SU-DHL-6 (cell line): ENCODE measurements at regions not wholly inside any gene's neighbourhood (a gene's known extent, or its start where the extent isn't known, plus 50 kb on each side); places are given as distances from the start of the nearest gene placed in this dataset.

ENCODE experiments used
- H2AFZ ChIP-seq: fragments of 200-600 bp; sonication (generic); 2 replicates; pipeline ENCODE4 v1.6.1; 2014; ENCODE audit warnings: low read depth, mild to moderate bottlenecking, moderate library complexity, mixed read lengths, antibody characterized with exemption, low read length; ENCODE audit not compliant: severe bottlenecking
- H3F3A ChIP-seq: fragments of 200-600 bp; shearing (Covaris generic); 2 replicates; pipeline ENCODE4 v1.6.0; 2016; ENCODE audit warnings: antibody characterized with exemption, mild to moderate bottlenecking; ENCODE audit not compliant: insufficient read depth
- H3K27ac ChIP-seq: fragments of 200-600 bp; sonication (generic); 2 replicates; pipeline ENCODE4 v1.5.1; 2016; ENCODE audit warnings: low read depth, mild to moderate bottlenecking, low read length, moderate library complexity, mixed read lengths
- H3K27me3 ChIP-seq: fragments of 200-600 bp; sonication (generic), shearing (Covaris generic); 2 replicates; pipeline ENCODE4 v1.6.0; 2014; ENCODE audit warnings: mild to moderate bottlenecking, low read length
- H3K36me3 ChIP-seq: fragments of 200-600 bp; sonication (generic); 2 replicates; pipeline ENCODE4 v1.6.1; 2014; ENCODE audit warnings: mild to moderate bottlenecking, low read length, mixed read lengths
- H3K4me2 ChIP-seq: fragments of 300-600, 200-600 bp; shearing (Covaris generic), sonication (generic); 2 replicates; pipeline ENCODE4 v1.6.0; 2014; ENCODE audit warnings: low read length, low read depth, mild to moderate bottlenecking; ENCODE audit not compliant: poor library complexity, severe bottlenecking
- H3K4me3 ChIP-seq: fragments of 200-600 bp; sonication (generic); 2 replicates; pipeline ENCODE4 v1.5.1; 2014; ENCODE audit warnings: antibody characterized with exemption, low read length, mild to moderate bottlenecking, mixed read lengths; ENCODE audit not compliant: insufficient read depth, poor library complexity, severe bottlenecking
- H3K79me2 ChIP-seq: fragments of 200-600 bp; sonication (generic); 2 replicates; pipeline ENCODE4 v1.6.1; 2014; ENCODE audit warnings: mild to moderate bottlenecking, low read length, moderate library complexity; ENCODE audit not compliant: insufficient read depth
- H3K9ac ChIP-seq: fragments of 200-600 bp; sonication (generic); 2 replicates; pipeline ENCODE4 v1.7.0; 2014; ENCODE audit warnings: mild to moderate bottlenecking, low read length
- H3K9me2 ChIP-seq: fragments of 200-600 bp; sonication (generic); replicated peaks from 2 replicates; pipeline ENCODE4 v1.6.1; 2014; ENCODE audit warnings: low read length; ENCODE audit not compliant: insufficient read depth
- H3K9me3 ChIP-seq: fragments of 200-600 bp; sonication (generic); 2 replicates; pipeline ENCODE4 v1.6.1; 2014; ENCODE audit warnings: low read length, mixed read lengths; ENCODE audit not compliant: insufficient read depth
- H4K20me1 ChIP-seq: fragments of 200-600 bp; sonication (generic); 2 replicates; pipeline ENCODE4 v1.6.1; 2014; ENCODE audit warnings: low read depth, mild to moderate bottlenecking, antibody characterized with exemption, low read length, moderate library complexity, mixed read lengths
- EZH2phosphoT487 ChIP-seq: fragments of 200-600 bp; sonication (generic), shearing (Covaris generic); conservative IDR thresholded peaks from 2 replicates; pipeline ENCODE4 v1.6.1; 2018; ENCODE audit warnings: mild to moderate bottlenecking, antibody characterized with exemption, low read length, moderate library complexity, mixed read lengths
- TF ChIP-seq, protein P1 (sequence below): fragments of 200-600 bp; sonication (generic); IDR thresholded peaks from one replicate; pipeline ENCODE4 v1.5.1; 2017; ENCODE audit warnings: antibody characterized with exemption, mild to moderate bottlenecking, low read length, moderate library complexity; ENCODE audit not compliant: insufficient read depth, poor library complexity, severe bottlenecking

GRCh38 chr11:37072538-37073055, 474.6 kb upstream of the RAG2 start:
- Histone ChIP-seq H3K4me3 (no peak overlapping the region), H3F3A (no peaks in the 10 kb centered on the region), H3K9me3 (no peaks in the 10 kb centered on the region), H3K9ac (no peak overlapping the region), H3K36me3 (no peaks in the 10 kb centered on the region), H3K9me2 (no peaks in the 10 kb centered on the region), H3K27me3 (no peaks in the 10 kb centered on the region), H3K79me2 (no peaks in the 10 kb centered on the region), H4K20me1 (no peaks in the 10 kb centered on the region), H3K4me2 (no peak overlapping the region), H2AFZ (no peak overlapping the region), H3K27ac (no peak overlapping the region)
- no peak for TF ChIP-seq EZH2phosphoT487
- TF ChIP-seq, protein P1, sequence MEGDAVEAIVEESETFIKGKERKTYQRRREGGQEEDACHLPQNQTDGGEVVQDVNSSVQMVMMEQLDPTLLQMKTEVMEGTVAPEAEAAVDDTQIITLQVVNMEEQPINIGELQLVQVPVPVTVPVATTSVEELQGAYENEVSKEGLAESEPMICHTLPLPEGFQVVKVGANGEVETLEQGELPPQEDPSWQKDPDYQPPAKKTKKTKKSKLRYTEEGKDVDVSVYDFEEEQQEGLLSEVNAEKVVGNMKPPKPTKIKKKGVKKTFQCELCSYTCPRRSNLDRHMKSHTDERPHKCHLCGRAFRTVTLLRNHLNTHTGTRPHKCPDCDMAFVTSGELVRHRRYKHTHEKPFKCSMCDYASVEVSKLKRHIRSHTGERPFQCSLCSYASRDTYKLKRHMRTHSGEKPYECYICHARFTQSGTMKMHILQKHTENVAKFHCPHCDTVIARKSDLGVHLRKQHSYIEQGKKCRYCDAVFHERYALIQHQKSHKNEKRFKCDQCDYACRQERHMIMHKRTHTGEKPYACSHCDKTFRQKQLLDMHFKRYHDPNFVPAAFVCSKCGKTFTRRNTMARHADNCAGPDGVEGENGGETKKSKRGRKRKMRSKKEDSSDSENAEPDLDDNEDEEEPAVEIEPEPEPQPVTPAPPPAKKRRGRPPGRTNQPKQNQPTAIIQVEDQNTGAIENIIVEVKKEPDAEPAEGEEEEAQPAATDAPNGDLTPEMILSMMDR = no peak

DNA sequence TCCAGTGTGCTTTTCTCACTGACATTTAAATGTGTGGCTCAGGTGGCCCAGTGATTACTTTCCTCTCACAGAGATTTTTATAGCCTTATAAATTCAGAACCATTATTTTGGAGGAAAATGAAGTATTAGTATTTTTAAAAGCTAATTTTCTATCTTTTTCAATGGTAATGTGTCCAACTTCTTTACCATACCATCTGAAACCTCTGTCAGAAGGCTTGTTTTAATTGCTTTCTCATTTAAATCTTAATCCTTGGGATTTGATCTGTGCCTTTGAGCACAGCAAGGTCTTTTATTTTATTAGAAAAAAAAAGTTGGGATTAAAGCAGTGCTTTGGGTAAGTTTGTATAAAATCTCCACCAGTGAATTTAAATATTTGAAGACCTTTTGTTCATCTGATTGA, 452.3 kb upstream of the RAG2 start:
- no peaks in the 10 kb centered on the region for H3K36me3 ChIP-seq
- no peak overlapping the region for H3K4me2 ChIP-seq
- TF ChIP-seq EZH2phosphoT487 = no peak
- TF ChIP-seq, protein P1 = no peak
- H3K27me3 ChIP-seq = no peaks in the 10 kb centered on the region
- no peak overlapping the region for H3K27ac ChIP-seq
- H3K9me3 ChIP-seq = no peaks in the 10 kb centered on the region
- no peak overlapping the region for H2AFZ ChIP-seq
- H3F3A ChIP-seq = no peaks in the 10 kb centered on the region
- no peaks in the 10 kb centered on the region for H4K20me1 ChIP-seq
- H3K9ac ChIP-seq = no peak overlapping the region
- no peaks in the 10 kb centered on the region for H3K79me2 ChIP-seq
- H3K4me3 ChIP-seq = no peak overlapping the region
- H3K9me2 ChIP-seq = no peaks in the 10 kb centered on the region

DNA sequence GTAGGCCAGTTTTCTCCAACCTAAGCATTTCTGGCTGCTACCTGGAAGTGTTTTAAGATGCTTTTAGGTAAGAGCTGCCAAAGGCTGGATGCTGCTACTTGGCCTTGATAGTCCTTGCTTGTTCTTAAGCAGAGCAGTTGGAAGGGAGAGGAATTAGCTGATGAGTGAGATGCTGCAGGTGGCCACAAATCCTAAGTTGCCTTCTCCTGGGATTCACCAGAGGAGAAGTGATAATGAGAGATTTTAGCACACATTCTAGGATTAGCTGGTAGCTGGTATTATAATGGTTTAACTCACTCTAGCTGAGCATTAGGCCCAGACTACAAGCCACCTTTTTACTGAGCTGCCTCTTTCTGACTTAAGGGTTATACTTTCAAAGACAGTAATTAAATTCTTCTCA, 442.9 kb upstream of the RAG2 start:
- no peak overlapping the region for H3K9ac ChIP-seq

More for the DNA sequence above, 442.9 kb upstream of the RAG2 start:
- no peaks in the 10 kb centered on the region for H3K79me2 ChIP-seq
- H3K9me2 ChIP-seq = no peaks in the 10 kb centered on the region
- H3K4me3 ChIP-seq = no peak overlapping the region
- H2AFZ ChIP-seq = no peak overlapping the region
- no peak overlapping the region for H3K27ac ChIP-seq
- H3F3A ChIP-seq = no peaks in the 10 kb centered on the region
- H3K27me3 ChIP-seq = no peaks in the 10 kb centered on the region
- H3K36me3 ChIP-seq = no peaks in the 10 kb centered on the region
- no peaks in the 10 kb centered on the region for H3K9me3 ChIP-seq
- H4K20me1 ChIP-seq = no peaks in the 10 kb centered on the region
- H3K4me2 ChIP-seq = no peak overlapping the region
- TF ChIP-seq EZH2phosphoT487 = no peak
- TF ChIP-seq, protein P1 = no peak
